ENCODE measurements at regions not wholly inside any gene's neighbourhood (a gene's known extent, or its start where the extent isn't known, plus 50 kb on each side); places are given as distances from the start of the nearest gene placed in this dataset.

- Mint-ChIP-seq H3K9me3 (peaks cover 0 to 8% (median 3%) of the 10 kb centered on the region in 7 donors), H3K27ac (no peak overlapping the region), H3K27me3 (ENCODE audit: low read depth in 3 of 3) (peaks cover 0 to 7% (median 0%) of the 10 kb centered on the region in 3 donors), H3K4me3 (no peak overlapping the region), H3K4me1 (no peaks in the 10 kb centered on the region), H3K36me3 (no peaks in the 10 kb centered on the region)
- Histone ChIP-seq H3K79me2 (ENCODE audit: insufficient read depth, low read length) (no peaks in the 10 kb centered on the region), H3K4me2 (replicated peaks; ENCODE audit: extremely low read depth, low read length, poor library complexity, severe bottlenecking) (no peak overlapping the region), H3K27ac (ENCODE audit: low read depth in 1 of 2, low read length in 2 of 2) (no peak overlapping the region), H2AFZ (ENCODE audit: insufficient read depth, low read depth, low read length, poor library complexity, severe bottlenecking) (no peak overlapping the region), H3K36me3 (replicated peaks in 1 of 2; ENCODE audit: control insufficient read depth in 1 of 2, insufficient read depth in 2 of 2, low read length in 2 of 2) (no peaks in the 10 kb centered on the region), H3K4me3 (replicated peaks in 1 of 3; ENCODE audit: low read depth in 2 of 3, low read length in 3 of 3) (no peak overlapping the region), H3K9ac (ENCODE audit: insufficient read depth, low read length, poor library complexity, severe bottlenecking) (no peak overlapping the region), H4K20me1 (ENCODE audit: insufficient read depth, low read length) (no peaks in the 10 kb centered on the region), H3K9me3 (replicated peaks in 1 of 2; ENCODE audit: control insufficient read depth in 1 of 2, insufficient read depth in 1 of 2, low read length in 2 of 2) (no peaks in the 10 kb centered on the region), H3K4me1 (ENCODE audit: control insufficient read depth in 1 of 2, insufficient read depth in 2 of 2, low read length in 2 of 2) (no peaks in the 10 kb centered on the region), H3K27me3 (ENCODE audit: control insufficient read depth in 2 of 2, insufficient read depth in 2 of 2, low read length in 2 of 2) (no peaks in the 10 kb centered on the region)
- TF ChIP-seq, protein P1, sequence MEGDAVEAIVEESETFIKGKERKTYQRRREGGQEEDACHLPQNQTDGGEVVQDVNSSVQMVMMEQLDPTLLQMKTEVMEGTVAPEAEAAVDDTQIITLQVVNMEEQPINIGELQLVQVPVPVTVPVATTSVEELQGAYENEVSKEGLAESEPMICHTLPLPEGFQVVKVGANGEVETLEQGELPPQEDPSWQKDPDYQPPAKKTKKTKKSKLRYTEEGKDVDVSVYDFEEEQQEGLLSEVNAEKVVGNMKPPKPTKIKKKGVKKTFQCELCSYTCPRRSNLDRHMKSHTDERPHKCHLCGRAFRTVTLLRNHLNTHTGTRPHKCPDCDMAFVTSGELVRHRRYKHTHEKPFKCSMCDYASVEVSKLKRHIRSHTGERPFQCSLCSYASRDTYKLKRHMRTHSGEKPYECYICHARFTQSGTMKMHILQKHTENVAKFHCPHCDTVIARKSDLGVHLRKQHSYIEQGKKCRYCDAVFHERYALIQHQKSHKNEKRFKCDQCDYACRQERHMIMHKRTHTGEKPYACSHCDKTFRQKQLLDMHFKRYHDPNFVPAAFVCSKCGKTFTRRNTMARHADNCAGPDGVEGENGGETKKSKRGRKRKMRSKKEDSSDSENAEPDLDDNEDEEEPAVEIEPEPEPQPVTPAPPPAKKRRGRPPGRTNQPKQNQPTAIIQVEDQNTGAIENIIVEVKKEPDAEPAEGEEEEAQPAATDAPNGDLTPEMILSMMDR (IDR thresholded peaks at IDR 0.05), result no peak
- intact Hi-C loops (cut with micrococcal nuclease), result no loop called here
- 100% methylated on average over 1 of the region's 5 CpGs for WGBS (ENCODE audit: insufficient coverage)
- DNase-seq, result no peak
Measured at GRCh38 chr12:58356794-58357193, 415.4 kb downstream of the ATP23 start.

GRCh38 chr12:58357511-58357910 is 416.1 kb downstream of the ATP23 start:
- H2AFZ ChIP-seq (ENCODE audit: insufficient read depth, low read depth, low read length, poor library complexity, severe bottlenecking), result no peak overlapping the region
- no CpG with 5 or more reads among the region's 2 CpGs for whole genome bisulfite sequencing (ENCODE audit: insufficient coverage)
- H3K79me2 ChIP-seq (ENCODE audit: insufficient read depth, low read length), result no peaks in the 10 kb centered on the region
- H3K27ac Mint-ChIP-seq, result peak overlapping the region in 1 of 7 donors; percentile 13
- H3K27me3 ChIP-seq (ENCODE audit: control insufficient read depth in 2 of 2, insufficient read depth in 2 of 2, low read length in 2 of 2), result no peaks in the 10 kb centered on the region
- intact Hi-C loops (cut with micrococcal nuclease), result no loop called here
- no peak for DNase-seq
- TF ChIP-seq, protein P1 (IDR thresholded peaks at IDR 0.05), result no peak
- H4K20me1 ChIP-seq (ENCODE audit: insufficient read depth, low read length), result no peaks in the 10 kb centered on the region
- no peak overlapping the region for H3K4me3 Mint-ChIP-seq
- H3K4me3 ChIP-seq (replicated peaks in 1 of 3; ENCODE audit: low read depth in 2 of 3, low read length in 3 of 3), result no peak overlapping the region
- H3K9me3 ChIP-seq (replicated peaks in 1 of 2; ENCODE audit: control insufficient read depth in 1 of 2, insufficient read depth in 1 of 2, low read length in 2 of 2), result no peaks in the 10 kb centered on the region
- no peak overlapping the region for H3K27ac ChIP-seq (ENCODE audit: low read depth in 1 of 2, low read length in 2 of 2)
- H3K36me3 ChIP-seq (replicated peaks in 1 of 2; ENCODE audit: control insufficient read depth in 1 of 2, insufficient read depth in 2 of 2, low read length in 2 of 2), result no peaks in the 10 kb centered on the region
- H3K4me2 ChIP-seq (replicated peaks; ENCODE audit: extremely low read depth, low read length, poor library complexity, severe bottlenecking), result no peak overlapping the region
- H3K4me1 Mint-ChIP-seq, result no peaks in the 10 kb centered on the region
- no peak overlapping the region for H3K9ac ChIP-seq (ENCODE audit: insufficient read depth, low read length, poor library complexity, severe bottlenecking)
- H3K27me3 Mint-ChIP-seq (ENCODE audit: low read depth in 3 of 3), result peaks cover 0 to 7% (median 0%) of the 10 kb centered on the region in 3 donors
- H3K4me1 ChIP-seq (ENCODE audit: control insufficient read depth in 1 of 2, insufficient read depth in 2 of 2, low read length in 2 of 2), result no peaks in the 10 kb centered on the region
- H3K9me3 Mint-ChIP-seq, result peaks cover 0 to 5% (median 2%) of the 10 kb centered on the region in 7 donors
- no peaks in the 10 kb centered on the region for H3K36me3 Mint-ChIP-seq

All from CD14-positive monocyte (primary cell).